ENCODE measurements at regions not wholly inside any gene's neighbourhood (a gene's known extent, or its start where the extent isn't known, plus 50 kb on each side); places are given as distances from the start of the nearest gene placed in this dataset.

DNA sequence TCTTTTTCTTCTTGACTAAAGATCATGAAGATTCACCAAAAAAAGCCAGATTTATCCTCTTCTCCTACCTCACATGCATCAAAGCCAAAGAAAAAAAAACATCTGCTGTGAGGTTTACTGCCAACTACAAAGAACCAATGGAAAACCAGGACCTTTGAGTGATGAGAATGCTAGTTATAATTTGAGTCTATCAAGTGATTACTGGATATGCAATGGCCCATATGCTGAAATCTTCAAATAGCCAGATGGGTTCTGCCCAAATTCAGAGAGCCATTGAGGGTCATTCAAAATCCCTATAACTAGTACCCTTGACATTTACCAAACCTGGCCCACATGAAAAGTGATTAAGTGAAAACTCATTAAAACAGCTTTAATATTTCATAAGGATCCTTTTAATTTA is 78.4 kb upstream of the ACO1 start:
- no peaks in the 10 kb centered on the region for H3K4me1 ChIP-seq
- H3K27me3 ChIP-seq, result no peaks in the 10 kb centered on the region
- no peak overlapping the region for H3K4me3 ChIP-seq (ENCODE audit: low read depth, low read length)
- DNase-seq, result no peak
- TF ChIP-seq, protein P1, sequence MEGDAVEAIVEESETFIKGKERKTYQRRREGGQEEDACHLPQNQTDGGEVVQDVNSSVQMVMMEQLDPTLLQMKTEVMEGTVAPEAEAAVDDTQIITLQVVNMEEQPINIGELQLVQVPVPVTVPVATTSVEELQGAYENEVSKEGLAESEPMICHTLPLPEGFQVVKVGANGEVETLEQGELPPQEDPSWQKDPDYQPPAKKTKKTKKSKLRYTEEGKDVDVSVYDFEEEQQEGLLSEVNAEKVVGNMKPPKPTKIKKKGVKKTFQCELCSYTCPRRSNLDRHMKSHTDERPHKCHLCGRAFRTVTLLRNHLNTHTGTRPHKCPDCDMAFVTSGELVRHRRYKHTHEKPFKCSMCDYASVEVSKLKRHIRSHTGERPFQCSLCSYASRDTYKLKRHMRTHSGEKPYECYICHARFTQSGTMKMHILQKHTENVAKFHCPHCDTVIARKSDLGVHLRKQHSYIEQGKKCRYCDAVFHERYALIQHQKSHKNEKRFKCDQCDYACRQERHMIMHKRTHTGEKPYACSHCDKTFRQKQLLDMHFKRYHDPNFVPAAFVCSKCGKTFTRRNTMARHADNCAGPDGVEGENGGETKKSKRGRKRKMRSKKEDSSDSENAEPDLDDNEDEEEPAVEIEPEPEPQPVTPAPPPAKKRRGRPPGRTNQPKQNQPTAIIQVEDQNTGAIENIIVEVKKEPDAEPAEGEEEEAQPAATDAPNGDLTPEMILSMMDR (IDR thresholded peaks at IDR 0.05; ENCODE audit: low read depth, low read length), result no peak
- no peaks in the 10 kb centered on the region for H3K36me3 ChIP-seq
- no peaks in the 10 kb centered on the region for H3K9me3 ChIP-seq

GRCh38 chr9:32319312-32319929 is 65.0 kb upstream of the ACO1 start:
- no peaks in the 10 kb centered on the region for H3K36me3 ChIP-seq
- no peaks in the 10 kb centered on the region for H3K9me3 ChIP-seq
- H3K4me1 ChIP-seq, result no peaks in the 10 kb centered on the region
- no peaks in the 10 kb centered on the region for H3K27me3 ChIP-seq
- H3K4me3 ChIP-seq (ENCODE audit: low read depth, low read length), result no peak overlapping the region
- DNase-seq, result no peak
- TF ChIP-seq, protein P1 (IDR thresholded peaks at IDR 0.05; ENCODE audit: low read depth, low read length), result no peak

DNA sequence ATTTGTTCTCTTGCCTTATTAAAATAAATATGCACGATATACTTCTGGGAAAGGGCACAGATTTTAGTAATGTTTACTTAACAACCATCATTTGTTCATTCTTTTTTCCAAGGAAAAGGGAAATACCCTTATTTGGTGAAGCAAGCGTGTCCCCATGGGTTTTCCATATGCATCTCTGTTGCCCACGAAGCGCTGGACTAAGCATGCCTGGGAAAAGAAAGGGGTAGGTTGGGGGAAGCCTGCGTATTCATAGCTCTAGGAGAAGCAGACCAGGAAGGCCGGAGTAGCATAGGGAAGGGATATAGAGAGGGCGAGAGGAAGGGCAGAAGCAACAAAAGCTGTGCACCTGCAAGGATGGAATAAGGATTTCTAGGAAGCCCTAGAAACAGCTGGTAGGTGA is 61.8 kb upstream of the ACO1 start:
- DNase-seq, result no peak
- TF ChIP-seq, protein P1 (IDR thresholded peaks at IDR 0.05; ENCODE audit: low read depth, low read length), result no peak
- no peaks in the 10 kb centered on the region for H3K27me3 ChIP-seq
- H3K9me3 ChIP-seq, result no peaks in the 10 kb centered on the region
- no peak overlapping the region for H3K4me3 ChIP-seq (ENCODE audit: low read depth, low read length)
- no peaks in the 10 kb centered on the region for H3K36me3 ChIP-seq
- no peaks in the 10 kb centered on the region for H3K4me1 ChIP-seq

DNA sequence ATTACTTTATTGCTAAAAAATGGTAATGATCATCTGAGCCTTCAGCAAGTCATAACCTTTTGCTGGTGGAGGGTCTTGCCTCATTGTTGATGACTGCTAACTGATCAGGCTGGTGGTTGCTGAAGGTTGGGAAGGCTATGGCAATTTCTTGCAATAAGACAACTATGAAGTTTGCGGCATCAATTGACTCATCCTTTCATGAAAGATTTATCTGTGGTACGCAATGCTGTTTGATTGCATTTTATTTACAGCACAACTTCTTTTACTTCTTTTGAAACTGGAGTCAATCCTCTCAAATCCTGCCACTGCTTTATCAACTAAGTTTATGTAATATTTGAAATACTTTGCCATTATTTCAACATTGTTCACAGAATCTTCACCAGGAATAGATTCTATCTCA is 58.3 kb upstream of the ACO1 start:
- no peak overlapping the region for H3K4me3 ChIP-seq (ENCODE audit: low read depth, low read length)
- TF ChIP-seq, protein P1 (IDR thresholded peaks at IDR 0.05; ENCODE audit: low read depth, low read length), result no peak

DNA sequence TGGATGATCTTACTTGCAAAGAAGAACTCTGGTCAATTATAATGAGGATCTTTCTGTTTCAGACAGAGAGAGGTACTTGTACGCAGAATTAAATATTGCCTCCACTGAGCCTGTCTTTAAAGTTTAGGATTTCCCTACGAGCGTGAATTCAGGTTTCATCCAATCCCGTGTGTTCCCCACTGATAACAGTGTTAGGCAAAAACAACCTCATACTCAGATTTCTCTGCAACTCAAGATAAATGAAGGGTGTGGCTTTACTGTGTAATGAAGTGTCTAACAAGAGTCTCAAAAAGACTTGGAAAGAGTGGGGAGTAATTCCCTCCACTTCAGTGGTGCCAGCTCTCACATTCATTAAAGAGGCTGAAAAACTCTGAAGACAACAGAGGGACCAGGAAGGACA is 53.2 kb upstream of the ACO1 start:
- TF ChIP-seq, protein P1 (IDR thresholded peaks at IDR 0.05; ENCODE audit: low read depth, low read length), result no peak
- Histone ChIP-seq H3K4me3 (ENCODE audit: low read depth, low read length) (no peak overlapping the region), H3K36me3 (no peaks in the 10 kb centered on the region), H3K9me3 (no peaks in the 10 kb centered on the region; the same call in 1 of the 2 replicates), H3K27me3 (no peaks in the 10 kb centered on the region), H3K4me1 (no peaks in the 10 kb centered on the region)
- DNase-seq, result no peak

More for the DNA sequence above, 58.3 kb upstream of the ACO1 start:
- no peaks in the 10 kb centered on the region for H3K4me1 ChIP-seq
- DNase-seq, result no peak
- H3K9me3 ChIP-seq, result no peaks in the 10 kb centered on the region
- H3K27me3 ChIP-seq, result no peaks in the 10 kb centered on the region
- H3K36me3 ChIP-seq, result no peaks in the 10 kb centered on the region

GRCh38 chr9:32334112-32334511 is 50.3 kb upstream of the ACO1 start:
- no peaks in the 10 kb centered on the region; the same call in 1 of the 2 replicates for H3K9me3 ChIP-seq
- TF ChIP-seq, protein P1 (IDR thresholded peaks at IDR 0.05; ENCODE audit: low read depth, low read length), result no peak
- H3K4me1 ChIP-seq, result no peaks in the 10 kb centered on the region
- no peak overlapping the region for H3K4me3 ChIP-seq (ENCODE audit: low read depth, low read length)
- no peaks in the 10 kb centered on the region for H3K36me3 ChIP-seq
- H3K27me3 ChIP-seq, result no peaks in the 10 kb centered on the region
- no peak for DNase-seq
